Left cardiac atrium (tissue), 4 donors: ENCODE measurements at regions not wholly inside any gene's neighbourhood (a gene's known extent, or its start where the extent isn't known, plus 50 kb on each side); places are given as distances from the start of the nearest gene placed in this dataset.
"Not testable (repeated sequence)": the region's sequence is repeated elsewhere in the genome, so short reads cannot be mapped to it uniquely, and the experiment has no call there.

Source experiments
- ATAC-seq, 2 donors: fragments of 200-7000 bp; cut with Tn5 transposase; one replicate each; pipeline ENCODE4 v1.9.1; 2020; ENCODE audit warnings: mild to moderate bottlenecking in 2 of 2, moderate library complexity in 2 of 2
- DNase-seq: peaks from one replicate; pipeline ENCODE4 v3.0.0-alpha.2; 2020
- intact Hi-C, 2 donors: fragments of 100-400 bp; cut with DNase I; formaldehyde crosslinking; loops; one replicate each; pipeline versions ENCODE4 v1.14.1 to v1.15.1; 2022 to 2023
- donor health status: DM: no; HTN: yes; CAD: no.
- donor health status: DM: no; HTN: yes; CAD: no; lungs with severe emphysema.
- donor health status: DM: yes; HTN: yes; CAD: no.
- donor health status: Dilated cardiomyopathy.

GRCh38 chr5:120351071-120351470 lies 113.0 kb upstream of the PRR16 start:
- intact Hi-C loops, DNase-seq, ATAC-seq: not testable (repeated sequence)

- DNase-seq (no peak), ATAC-seq (no peak)
- intact Hi-C loops: no loop called here
Observed at GRCh38 chr5:120354126-120354525, 110.0 kb upstream of the PRR16 start.

- intact Hi-C loops: no loop called here
- DNase-seq (no peak), ATAC-seq (no peak)
Observed at GRCh38 chr5:120358949-120359348, 105.2 kb upstream of the PRR16 start.

GRCh38 chr5:120361941-120362340 lies 102.2 kb upstream of the PRR16 start:
- ATAC-seq (no peak), DNase-seq (no peak)
- intact Hi-C loops: no loop called here

- DNase-seq (no peak), ATAC-seq (no peak)
- intact Hi-C loops: no loop called here
Observed at GRCh38 chr5:120362426-120362825, 101.7 kb upstream of the PRR16 start.

- DNase-seq (no peak), ATAC-seq (no peak)
- intact Hi-C loops: no loop called here
Observed at GRCh38 chr5:120365656-120366446, 98.2 kb upstream of the PRR16 start.

GRCh38 chr5:120367896-120368634 lies 96.0 kb upstream of the PRR16 start:
- DNase-seq (no peak), ATAC-seq (no peak)
- intact Hi-C loops: no loop called here

- no peak for DNase-seq
- no peak for ATAC-seq
- intact Hi-C loops: no loop called here
Observed at GRCh38 chr5:120368923-120369715, 95.0 kb upstream of the PRR16 start.

GRCh38 chr5:120372899-120373298 lies 91.2 kb upstream of the PRR16 start:
- peak in 1 of 2 donors; percentile 81 for ATAC-seq
- intact Hi-C loops: no loop called here
- no peak for DNase-seq

GRCh38 chr5:120375248-120375647 lies 88.9 kb upstream of the PRR16 start:
- ATAC-seq: no peak
- intact Hi-C loops: no loop called here
- no peak for DNase-seq

GRCh38 chr5:120380644-120381043 lies 83.5 kb upstream of the PRR16 start:
- DNase-seq (no peak), ATAC-seq (no peak)
- intact Hi-C loops: no loop called here

- DNase-seq (no peak), ATAC-seq (no peak)
- intact Hi-C loops: no loop called here
Observed at GRCh38 chr5:120382833-120383232, 81.3 kb upstream of the PRR16 start.

GRCh38 chr5:120386981-120387380 lies 77.1 kb upstream of the PRR16 start:
- DNase-seq (no peak), ATAC-seq (no peak)
- intact Hi-C loops: no loop called here

- ATAC-seq (peak in 1 of 2 donors; percentile 81), DNase-seq (no peak)
- intact Hi-C loops: no loop called here
Observed at GRCh38 chr5:120388016-120388781, 75.9 kb upstream of the PRR16 start.

GRCh38 chr5:120394259-120394658 lies 69.8 kb upstream of the PRR16 start:
- intact Hi-C loops: no loop called here
- no peak for DNase-seq
- ATAC-seq: no peak

- ATAC-seq (no peak), DNase-seq (no peak)
- intact Hi-C loops: no loop called here
Observed at GRCh38 chr5:120396186-120396585, 67.9 kb upstream of the PRR16 start.

GRCh38 chr5:120400356-120400755 lies 63.7 kb upstream of the PRR16 start:
- intact Hi-C loops: no loop called here
- no peak for ATAC-seq
- DNase-seq: no peak

- DNase-seq (no peak), ATAC-seq (no peak)
- intact Hi-C loops: no loop called here
Observed at GRCh38 chr5:120402606-120403005, 61.5 kb upstream of the PRR16 start.

GRCh38 chr5:120405286-120405864 lies 58.7 kb upstream of the PRR16 start:
- intact Hi-C loops: no loop called here
- ATAC-seq (peak; percentile 44 to 74), DNase-seq (no peak)
